Activated CD4-positive, alpha-beta T cell treated with anti-CD3 and anti-CD28 coated beads, Interleukin-2, amount 50 U/mL, for 48 hours (primary cell): ENCODE measurements at regions not wholly inside any gene's neighbourhood (a gene's known extent, or its start where the extent isn't known, plus 50 kb on each side); places are given as distances from the start of the nearest gene placed in this dataset.
"Not testable (repeated sequence)": the region's sequence is repeated elsewhere in the genome, so short reads cannot be mapped to it uniquely, and the experiment has no call there.

ENCODE experiments used
- DNase-seq, 2 experiments: peaks; one replicate each; pipeline ENCODE4 v3.0.0-alpha.2; 2020

DNA sequence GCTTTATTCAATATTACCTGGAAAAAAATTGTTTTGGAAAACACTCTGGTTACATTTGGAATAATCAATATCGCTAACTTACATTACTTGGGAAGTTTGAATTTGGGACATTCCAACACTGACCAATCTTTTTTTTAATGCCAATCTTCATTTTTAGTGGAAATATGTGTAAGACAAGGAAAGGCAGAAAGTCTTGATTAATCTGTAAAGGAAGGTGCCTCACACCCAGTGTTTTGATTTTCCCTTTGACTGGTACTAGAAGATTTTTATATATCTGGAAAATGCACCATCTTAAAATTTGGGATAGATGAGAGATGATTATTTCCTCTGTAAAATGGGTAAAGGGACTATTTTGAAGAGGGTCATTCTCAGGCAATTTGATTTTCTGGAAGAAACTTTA is 879.2 kb upstream of the ZEB2 start:
- DNase-seq: no peak

- no peak for DNase-seq
Measured at GRCh38 chr2:145394181-145394580, 874.3 kb upstream of the ZEB2 start.

GRCh38 chr2:145386973-145387372 is 867.1 kb upstream of the ZEB2 start:
- no peak for DNase-seq

GRCh38 chr2:145383961-145384360 is 864.0 kb upstream of the ZEB2 start:
- no peak for DNase-seq

DNA sequence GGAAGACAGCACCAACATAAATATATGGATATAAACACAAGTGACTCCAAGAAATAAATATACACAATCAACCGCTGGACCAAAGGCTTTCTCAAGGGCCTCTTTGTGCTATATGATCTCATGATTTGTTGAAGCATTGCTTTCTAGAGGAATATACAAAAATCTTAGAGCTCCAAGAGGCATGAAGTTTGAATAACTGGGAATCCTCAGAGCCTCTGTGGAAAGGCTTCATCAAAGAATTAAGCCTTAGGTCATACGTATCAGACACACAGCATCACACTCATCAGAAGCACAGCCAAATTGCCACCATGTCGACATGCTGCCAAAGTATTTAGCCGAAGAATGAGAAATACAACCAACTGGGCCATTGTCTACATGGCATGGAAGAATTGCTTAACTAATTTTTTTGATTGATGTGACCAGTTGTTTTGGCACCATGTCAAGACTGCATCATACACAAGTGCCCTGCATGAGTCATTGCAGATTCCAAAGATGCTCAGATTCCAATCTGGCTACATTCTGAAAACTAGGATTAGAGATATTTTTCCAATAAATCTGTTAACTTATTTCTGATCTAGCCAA is 860.6 kb upstream of the ZEB2 start:
- no peak for DNase-seq

- no peak for DNase-seq
Measured at GRCh38 chr2:145379934-145380333, 860.0 kb upstream of the ZEB2 start.

DNA sequence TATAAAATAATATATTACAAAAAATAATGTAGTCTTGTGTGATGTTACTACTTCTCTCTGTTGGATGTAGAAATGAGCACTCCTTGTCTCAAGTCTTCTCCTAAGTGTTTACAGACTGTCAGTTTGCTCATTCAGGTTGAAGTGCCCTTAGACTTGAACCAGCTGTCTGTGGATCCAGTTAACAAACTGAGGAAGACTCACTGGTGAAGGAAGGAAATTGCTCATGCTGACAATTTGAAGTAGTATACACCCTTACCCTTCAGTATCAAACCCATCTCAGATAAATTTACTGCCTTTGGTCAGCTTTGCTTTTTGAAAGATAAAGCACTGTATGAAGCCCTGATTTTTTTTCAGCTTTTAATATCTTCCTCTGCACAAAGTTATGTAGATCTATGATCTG is 854.2 kb upstream of the ZEB2 start:
- DNase-seq: no peak

DNA sequence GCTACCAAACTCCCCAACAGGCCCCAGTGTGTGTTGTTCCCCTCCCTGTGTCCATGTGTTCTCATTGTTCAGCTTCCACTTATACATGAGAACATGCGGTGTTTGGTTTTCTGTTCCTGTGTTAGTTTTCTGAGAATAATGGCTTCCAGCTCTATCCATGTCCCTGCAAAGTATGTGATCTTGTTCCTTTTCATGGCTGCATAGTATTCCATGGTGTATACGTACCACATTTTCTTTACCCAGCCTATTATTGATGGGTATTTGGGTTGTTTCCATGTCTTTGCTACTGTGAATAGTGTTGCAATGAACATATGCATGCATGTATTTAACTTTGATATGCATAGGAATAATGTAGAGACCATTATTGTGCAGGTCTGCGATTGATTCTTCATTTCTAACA is 847.4 kb upstream of the ZEB2 start:
- not testable (repeated sequence) for DNase-seq

GRCh38 chr2:145366341-145366740 is 846.4 kb upstream of the ZEB2 start:
- no peak for DNase-seq

DNA sequence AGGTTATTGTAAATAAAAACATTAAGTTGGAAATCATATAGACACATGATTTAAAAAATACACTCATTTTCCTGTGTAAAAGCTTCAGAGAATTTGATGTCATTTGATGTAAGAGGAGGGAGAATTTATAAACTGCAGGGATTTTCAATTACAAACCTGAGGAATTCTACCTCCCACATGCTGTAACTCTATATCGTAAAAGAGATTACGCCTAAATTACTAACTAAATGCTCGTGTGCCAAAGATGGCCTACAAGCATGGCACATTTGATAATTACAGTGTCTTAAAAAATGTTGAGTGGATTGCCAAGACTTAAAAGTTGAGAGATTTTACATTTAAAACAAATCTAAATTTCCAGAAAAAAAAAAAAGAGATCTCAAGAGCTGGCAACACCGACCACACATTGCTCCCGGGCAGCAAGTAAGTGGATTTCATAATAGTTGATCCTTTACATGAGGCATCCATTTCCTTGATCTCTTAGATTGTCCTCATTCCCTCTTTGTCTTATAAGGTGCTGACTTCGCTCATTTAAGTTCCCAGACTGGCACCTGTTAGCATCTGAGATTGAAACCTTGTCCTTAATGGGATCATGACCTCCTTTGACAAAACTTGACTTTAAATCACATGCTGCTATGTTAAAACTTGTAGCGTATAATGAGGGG is 840.3 kb upstream of the ZEB2 start:
- DNase-seq: no peak

- DNase-seq: no peak
Measured at GRCh38 chr2:145359561-145359960, 839.6 kb upstream of the ZEB2 start.

DNA sequence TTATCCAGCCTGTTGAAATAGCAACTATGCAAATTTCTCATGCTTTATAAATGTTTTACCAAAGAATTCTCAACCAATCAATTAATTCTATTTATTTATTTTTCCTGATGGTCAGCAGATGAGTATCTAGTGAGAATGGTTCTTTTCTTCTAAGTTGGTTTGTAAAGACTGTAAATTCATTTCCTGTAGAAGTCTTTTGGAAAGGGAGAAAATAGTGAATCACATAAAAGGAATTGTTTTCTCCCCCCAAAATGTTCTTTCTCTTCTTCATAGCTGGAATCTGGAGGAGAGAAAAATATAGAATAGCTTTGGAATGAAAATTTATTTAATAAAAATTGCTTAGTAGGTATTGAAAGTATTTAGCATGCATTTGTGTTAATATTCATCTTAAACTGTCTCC is 836.1 kb upstream of the ZEB2 start:
- DNase-seq: no peak

- DNase-seq: no peak
Measured at GRCh38 chr2:145352484-145352883, 832.6 kb upstream of the ZEB2 start.

GRCh38 chr2:145351864-145352425 is 832.0 kb upstream of the ZEB2 start:
- DNase-seq: no peak

- DNase-seq: no peak
Measured at GRCh38 chr2:145350011-145350410, 830.1 kb upstream of the ZEB2 start.

GRCh38 chr2:145344076-145344724 is 824.3 kb upstream of the ZEB2 start:
- DNase-seq: no peak

GRCh38 chr2:145343287-145343686 is 823.4 kb upstream of the ZEB2 start:
- no peak for DNase-seq

DNA sequence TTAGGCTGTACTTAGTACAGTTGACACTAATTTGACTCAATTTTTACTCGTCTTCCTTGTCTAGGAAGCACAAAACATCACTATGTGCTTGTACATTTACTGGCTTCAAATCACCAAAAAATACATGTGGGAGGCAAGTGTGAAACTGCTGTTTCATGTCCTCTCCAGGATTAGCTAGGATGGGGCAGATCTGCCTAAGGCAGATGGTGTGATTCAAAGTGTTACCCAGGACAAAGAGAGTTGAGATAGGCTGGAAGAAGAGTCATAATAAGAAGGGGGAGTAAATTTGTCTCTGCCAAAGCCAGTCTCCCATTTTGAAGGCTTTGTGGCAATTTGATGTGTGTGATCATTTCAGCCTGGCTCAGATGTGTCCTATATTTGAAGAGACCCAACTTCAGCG is 821.6 kb upstream of the ZEB2 start:
- DNase-seq: no peak

DNA sequence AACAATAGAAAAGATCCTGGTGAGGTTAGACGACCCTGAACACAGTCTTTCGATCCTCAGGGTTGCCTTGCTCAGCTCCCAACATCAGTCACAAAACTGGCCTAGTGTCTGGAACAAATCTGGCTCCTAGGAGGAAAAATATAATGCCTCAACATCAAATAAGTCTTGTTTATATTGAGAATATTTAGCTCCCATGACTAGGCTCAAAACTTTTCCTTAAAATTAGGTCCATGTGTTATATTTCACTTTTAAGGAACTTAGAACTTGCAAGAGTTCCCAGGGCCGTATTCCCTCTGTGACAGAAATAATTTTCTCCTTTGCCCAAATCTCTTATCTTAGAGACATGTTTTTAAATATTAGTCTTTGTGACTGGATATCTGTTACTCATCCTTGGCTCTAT is 819.7 kb upstream of the ZEB2 start:
- no peak for DNase-seq

- DNase-seq: no peak
Measured at GRCh38 chr2:145332210-145332898, 812.4 kb upstream of the ZEB2 start.

GRCh38 chr2:145329971-145330370 is 810.1 kb upstream of the ZEB2 start:
- DNase-seq: no peak

DNA sequence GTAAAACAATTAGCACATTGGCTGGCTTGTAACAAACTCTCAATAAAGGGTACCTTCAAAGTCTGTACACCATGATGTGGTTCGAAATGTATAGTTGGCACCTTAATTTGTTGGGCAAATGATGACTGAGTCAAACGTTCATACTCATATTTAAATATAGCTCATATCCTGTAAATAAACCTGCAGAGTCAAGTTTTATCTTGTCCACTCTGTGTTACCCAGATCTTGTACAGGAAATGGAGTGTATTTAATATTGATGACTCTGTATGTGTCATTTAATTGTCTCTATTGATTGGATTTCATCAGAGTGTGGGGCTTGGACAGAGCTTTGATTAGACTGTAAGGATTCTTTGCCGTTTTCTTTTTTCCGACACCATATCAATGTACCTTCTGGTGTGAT is 805.6 kb upstream of the ZEB2 start:
- no peak for DNase-seq

DNA sequence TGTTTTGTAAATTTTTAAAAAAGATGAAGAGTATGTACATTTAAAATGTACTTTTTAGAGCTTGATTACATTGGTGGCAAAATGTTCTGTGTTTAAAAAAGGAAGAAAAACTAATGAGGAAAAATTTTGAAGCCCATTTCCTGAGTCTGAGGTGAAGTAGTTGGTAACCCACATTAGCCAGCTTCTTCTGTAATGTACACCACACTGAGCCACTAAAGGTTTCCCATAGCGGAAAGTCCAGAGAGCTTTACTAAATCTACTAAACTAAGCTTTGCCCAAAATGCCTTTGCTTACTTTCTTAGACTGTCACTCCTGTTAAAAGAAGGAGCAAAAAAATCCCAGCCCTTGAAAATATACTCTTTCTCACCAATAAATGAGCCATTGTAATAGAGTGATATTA is 804.8 kb upstream of the ZEB2 start:
- DNase-seq: no peak

- no peak for DNase-seq
Measured at GRCh38 chr2:145323512-145323911, 803.6 kb upstream of the ZEB2 start.
